T-helper 2 cell (primary cell): ENCODE measurements at regions not wholly inside any gene's neighbourhood (a gene's known extent, or its start where the extent isn't known, plus 50 kb on each side); places are given as distances from the start of the nearest gene placed in this dataset.

Experiments
- DNase-seq, 5 experiments: peaks; one replicate each; pipeline versions ENCODE4 v3.0.0 to v3.0.0-alpha.2; 2012 to 2022

GRCh38 chr4:67109276-67109675, 436.0 kb downstream of the CENPC start:
- DNase-seq: no peak

- DNase-seq: no peak
Observed at GRCh38 chr4:67106861-67107460, 438.3 kb downstream of the CENPC start.

- DNase-seq: no peak
Observed at GRCh38 chr4:67104145-67104544, 441.2 kb downstream of the CENPC start.

GRCh38 chr4:67103001-67103747, 442.1 kb downstream of the CENPC start:
- DNase-seq: no peak

- DNase-seq: no peak
Observed at GRCh38 chr4:67101612-67102011, 443.7 kb downstream of the CENPC start.

GRCh38 chr4:67092351-67092750, 453.0 kb downstream of the CENPC start:
- no peak for DNase-seq

- no peak for DNase-seq
Observed at GRCh38 chr4:67091673-67092072, 453.6 kb downstream of the CENPC start.

- peak in 3 of 5 experiments; percentile 2 to 45 (median 8) for DNase-seq
Observed at GRCh38 chr4:67087897-67088296, 457.4 kb downstream of the CENPC start.

GRCh38 chr4:67084783-67085182, 460.5 kb downstream of the CENPC start:
- DNase-seq: no peak

- DNase-seq: no peak
Observed at GRCh38 chr4:67083496-67083895, 461.8 kb downstream of the CENPC start.

GRCh38 chr4:67082746-67083145, 462.6 kb downstream of the CENPC start:
- DNase-seq: no peak

GRCh38 chr4:67080046-67080557, 465.2 kb downstream of the CENPC start:
- DNase-seq: no peak

GRCh38 chr4:67071641-67072040, 473.7 kb downstream of the CENPC start:
- no peak for DNase-seq

- no peak for DNase-seq
Observed at GRCh38 chr4:67055319-67055718, 490.0 kb downstream of the CENPC start.

- DNase-seq: no peak
Observed at GRCh38 chr4:67054896-67055295, 490.4 kb downstream of the CENPC start.

- DNase-seq: no peak
Observed at GRCh38 chr4:67052814-67053675, 492.3 kb downstream of the CENPC start.

GRCh38 chr4:67051000-67051789, 494.1 kb downstream of the CENPC start:
- no peak for DNase-seq

- no peak for DNase-seq
Observed at GRCh38 chr4:67049446-67049845, 495.9 kb downstream of the CENPC start.

- peak in 1 of 5 experiments; percentile 44 for DNase-seq
Observed at GRCh38 chr4:67048530-67048929, 496.8 kb downstream of the CENPC start.

- no peak for DNase-seq
Observed at GRCh38 chr4:67040315-67040714, 505.0 kb downstream of the CENPC start.

- DNase-seq: no peak
Observed at GRCh38 chr4:67038228-67038566, 507.1 kb downstream of the CENPC start.

GRCh38 chr4:67037504-67038227, 507.6 kb downstream of the CENPC start:
- no peak for DNase-seq
